K562 (cell line): ENCODE measurements at regions not wholly inside any gene's neighbourhood (a gene's known extent, or its start where the extent isn't known, plus 50 kb on each side); places are given as distances from the start of the nearest gene placed in this dataset.

Experiments
- ATAC-seq: fragments of 200-7000 bp; cut with Tn5 transposase; 3 replicates; pipeline ENCODE4 v1.9.1; 2020; ENCODE audit warnings: moderate library complexity
- BruUV-seq: library from RNA; stranded (reverse); fragments of 400-500 nt; replicated peaks from 2 replicates; lab custom pipeline; 2021; lab: Mats Ljungman, UMichigan
- CTCF ChIA-PET: fragments of 300-600 bp; formaldehyde crosslinking; extraction: SDS; loops from one replicate; lab custom pipeline; 2021; ENCODE audit warnings: low intra/inter-chr PET ratio; lab: Yijun Ruan, JAX
- POLR2A ChIA-PET: fragments of 300-600, 350-650 bp; sonication (Branson Sonifier 250); formaldehyde crosslinking; extraction: SDS; loops from one replicate; lab custom pipeline; 2021; ENCODE audit warnings: antibody characterized with exemption, inconsistent platforms; lab: Yijun Ruan, JAX
- DNase-seq, 4 experiments: peaks; one replicate each; pipeline versions ENCODE4 v3.0.0 to v3.0.0-alpha.2; 2011 to 2018; ENCODE audit warnings: low spot score in 3 of 4, mixed read lengths in 3 of 4; ENCODE audit errors: extremely low read depth in 1 of 4
- FAIRE-seq: peaks from 2 replicates; lab custom pipeline; 2011; peaks lifted over from hg19 to GRCh38; lab: Jason Lieb, UNC
- H2AFZ ChIP-seq: 2 replicates; pipeline ENCODE4 v1.6.0; 2011; ENCODE audit warnings: low read depth, low read length, control low read depth, inconsistent platforms
- H3K27ac ChIP-seq: fragments of 200-600 bp; 3 replicates; pipeline ENCODE4 v1.8.0; 2011; ENCODE audit warnings: low read depth, mild to moderate bottlenecking, control low read depth, inconsistent platforms, low read length, moderate library complexity, mixed read lengths; ENCODE audit errors: extremely low read depth
- H3K27me3 ChIP-seq, 2 experiments: fragments of 300-600 bp in 1 of 2; 2 replicates in 1 of 2; 3 replicates in 1 of 2; pipeline versions ENCODE4 v1.6.0 to v1.8.0; 2011; ENCODE audit warnings: inconsistent platforms in 2 of 2, low read length in 2 of 2, mild to moderate bottlenecking in 1 of 2, mixed read lengths in 1 of 2, moderate library complexity in 1 of 2; ENCODE audit not compliant: control insufficient read depth in 2 of 2, insufficient read depth in 2 of 2
- H3K36me3 ChIP-seq: fragments of 300-600 bp; 3 replicates; pipeline ENCODE4 v1.8.0; 2011; ENCODE audit warnings: mild to moderate bottlenecking, low read length, inconsistent platforms; ENCODE audit not compliant: control insufficient read depth, insufficient read depth
- H3K4me1 ChIP-seq, 2 experiments: fragments of 200-600 bp in 1 of 2; replicated peaks in 1 of 2; 2 replicates in 1 of 2; 3 replicates in 1 of 2; pipeline versions ENCODE4 v1.5.1 to v1.8.0; 2011; ENCODE audit warnings: inconsistent platforms in 2 of 2, low read length in 2 of 2, mild to moderate bottlenecking in 1 of 2, mixed read lengths in 1 of 2, moderate library complexity in 1 of 2; ENCODE audit not compliant: control insufficient read depth in 2 of 2, insufficient read depth in 2 of 2
- H3K4me2 ChIP-seq: 2 replicates; pipeline ENCODE4 v1.6.1; 2011; ENCODE audit warnings: low read length, control low read depth, inconsistent platforms, mixed read lengths; ENCODE audit not compliant: insufficient read depth
- H3K4me3 ChIP-seq: fragments of 200-600 bp; sonication (generic), shearing (Covaris generic); 2 replicates; pipeline ENCODE4 v1.5.1; 2016; ENCODE audit warnings: control low read depth, inconsistent platforms
- H3K79me2 ChIP-seq: fragments of 200-600 bp; 3 replicates; pipeline ENCODE4 v1.8.0; 2011; ENCODE audit warnings: low read length, inconsistent platforms; ENCODE audit not compliant: control insufficient read depth, insufficient read depth
- H3K9ac ChIP-seq, 2 experiments: 2 replicates each; pipeline versions ENCODE4 v1.6.0 to v1.6.1; 2011; ENCODE audit warnings: low read depth in 2 of 2, low read length in 2 of 2, control low read depth in 1 of 2, inconsistent platforms in 1 of 2, mild to moderate bottlenecking in 1 of 2, mixed read lengths in 1 of 2; ENCODE audit not compliant: insufficient read depth in 1 of 2
- H3K9me1 ChIP-seq: one replicate; pipeline ENCODE4 v1.6.0; 2011; ENCODE audit warnings: inconsistent platforms, mild to moderate bottlenecking, low read length, moderate library complexity; ENCODE audit not compliant: control insufficient read depth, insufficient read depth
- H3K9me3 ChIP-seq: replicated peaks from 2 replicates; pipeline ENCODE4 v1.5.1; 2011; ENCODE audit warnings: low read depth, low read length, inconsistent platforms; ENCODE audit not compliant: control insufficient read depth, insufficient read depth
- H4K20me1 ChIP-seq: replicated peaks from 2 replicates; pipeline ENCODE4 v1.6.1; 2011; ENCODE audit warnings: low read length, inconsistent platforms, mixed read lengths; ENCODE audit not compliant: control insufficient read depth, insufficient read depth
- CREB3L1 ChIP-seq: fragments of 450-650 bp; IDR thresholded peaks from 2 replicates; pipeline ENCODE4 v1.6.1; 2014; ENCODE audit warnings: low read depth, mild to moderate bottlenecking, moderate library complexity, borderline replicate concordance
- EGR1 ChIP-seq: fragments of 450-650 bp; conservative IDR thresholded peaks from 2 replicates; pipeline ENCODE4 v1.6.1; 2017; ENCODE audit warnings: mild to moderate bottlenecking
- MAFG ChIP-seq: fragments of 450-650 bp; conservative IDR thresholded peaks from 2 replicates; pipeline ENCODE4 v1.6.1; 2016; ENCODE audit warnings: missing genetic modification characterization, missing compliant biosample characterization
- NFATC3 ChIP-seq: fragments of 450-650 bp; IDR thresholded peaks from 2 replicates; pipeline ENCODE4 v1.6.1; 2017; ENCODE audit warnings: mild to moderate bottlenecking
- ZSCAN32 ChIP-seq: fragments of 450-650 bp; formaldehyde crosslinking; IDR thresholded peaks from 2 replicates; pipeline ENCODE4 v1.4.0; 2020; ENCODE audit warnings: mild to moderate bottlenecking, moderate library complexity
- WGBS: fragments of 100-300 bp; shearing (Covaris generic); methylation state at CpG from one replicate; pipeline ENCODE4 v1.1.6; 2016; ENCODE audit warnings: low coverage, mixed read lengths; ENCODE audit not compliant: insufficient coverage; ENCODE audit errors: missing lambda C conversion rate; 5-methylcytosine and 5-hydroxymethylcytosine counted together
- in situ Hi-C: fragments of 300-500 bp; cut with MboI; formaldehyde crosslinking; loops from 4 replicates; pipeline ENCODE4 v1.15.0; 2018; ENCODE audit warnings: inconsistent platforms, mixed read lengths
- intact Hi-C: fragments of 100-400 bp; cut with micrococcal nuclease; formaldehyde crosslinking; loops from 2 replicates; pipeline ENCODE4 v1.14.2; 2022

- no peak for TF ChIP-seq CREB3L1
- TF ChIP-seq NFATC3: no peak
Observed at GRCh38 chr10:30694518-30695228, 65.1 kb upstream of the LYZL2 start (continued).

- Histone ChIP-seq H3K4me1 (no peaks in the 10 kb centered on the region; a peak in 1 of 5 replicates), H3K36me3 (no peaks in the 10 kb centered on the region)
- DNase-seq: peak in 2 of 4 experiments; percentile 16 to 24
- CTCF ChIA-PET: no interaction called here
- WGBS: 11% methylated on average over 13 of the region's 13 CpGs
- TF ChIP-seq MAFG (tag): peak; percentile 43
- TF ChIP-seq ZSCAN32 (CRISPR knock-in tag): no peak
- 0 out of 2 replicates have a peak, but pooled peaks have one; percentile 15 for TF ChIP-seq EGR1
- TF ChIP-seq, all 486 proteins: peak for 2
- Histone ChIP-seq H3K9ac (0 out of 4 replicates have a peak overlapping the region, but pooled peaks of 1 of the 2 experiments have one; percentile 2), H3K9me1 (no peaks in the 10 kb centered on the region), H3K9me3 (no peaks in the 10 kb centered on the region; the same call in 1 of the 2 replicates), H3K79me2 (no peaks in the 10 kb centered on the region), H2AFZ (0 out of 2 replicates have a peak overlapping the region, but pooled peaks have one; percentile 16), H3K4me2 (no peak overlapping the region; the same call in 1 of the 2 replicates), H3K27ac (no peak overlapping the region), H3K27me3 (peaks cover 22 to 56% of the 10 kb centered on the region in 2 experiments), H4K20me1 (no peaks in the 10 kb centered on the region), H3K4me3 (no peak overlapping the region)
- intact Hi-C loops: no loop called here
- in situ Hi-C loops: no loop called here
- BruUV-seq: no TSS peak
- POLR2A ChIA-PET: no interaction called here
- FAIRE-seq: no peak
- peak; percentile 29; the same call in 2 of the 3 replicates for ATAC-seq
Observed at GRCh38 chr10:30691639-30692015, 62.1 kb upstream of the LYZL2 start.
